ENCODE measurements at regions not wholly inside any gene's neighbourhood (a gene's known extent, or its start where the extent isn't known, plus 50 kb on each side); places are given as distances from the start of the nearest gene placed in this dataset.
"Not testable (repeated sequence)": the region's sequence is repeated elsewhere in the genome, so short reads cannot be mapped to it uniquely, and the experiment has no call there.

DNA sequence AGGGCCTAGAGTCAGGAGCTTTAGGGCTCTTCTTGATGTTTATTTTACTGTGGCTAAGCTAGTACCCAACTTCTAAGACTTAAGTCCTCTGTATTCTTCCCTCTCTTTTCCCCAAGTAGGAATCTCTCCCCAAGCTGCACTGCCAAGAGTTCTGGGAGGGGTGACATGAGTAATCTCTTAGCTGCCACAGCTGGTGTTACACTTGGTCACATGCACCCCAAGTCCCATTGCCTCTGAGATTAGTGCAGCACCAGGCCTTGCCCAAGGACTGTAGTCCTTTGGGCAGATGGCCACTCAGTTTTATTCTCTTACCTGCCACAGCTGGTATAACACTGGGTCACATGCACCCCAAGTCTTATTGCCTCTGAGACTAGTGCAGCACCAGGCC is 114.7 kb upstream of the RIOK2 start:
- Histone ChIP-seq H3K27me3 (ENCODE audit: insufficient read depth, low read length) (no peaks in the 10 kb centered on the region), H4K20me1 (ENCODE audit: insufficient read depth, low read length) (no peaks in the 10 kb centered on the region), H3K36me3 (ENCODE audit: insufficient read depth, low read length) (no peaks in the 10 kb centered on the region), H3K4me3 (ENCODE audit: insufficient read depth, low read depth, low read length) (no peak overlapping the region), H3K9ac (ENCODE audit: low read length) (no peak overlapping the region), H2AFZ (ENCODE audit: low read depth, low read length) (no peak overlapping the region), H3K9me3 (ENCODE audit: insufficient read depth, low read depth, low read length) (no peaks in the 10 kb centered on the region), H3K4me2 (ENCODE audit: low read length) (no peak overlapping the region), H3K79me2 (ENCODE audit: insufficient read depth, low read length) (no peaks in the 10 kb centered on the region), H3K4me1 (ENCODE audit: insufficient read depth, low read length) (no peaks in the 10 kb centered on the region), H3K27ac (ENCODE audit: low read depth, low read length) (no peak overlapping the region)
- TF ChIP-seq EZH2 (IDR thresholded peaks at IDR 0.05; ENCODE audit: insufficient read depth, low read length), result no peak
- TF ChIP-seq, protein P1, sequence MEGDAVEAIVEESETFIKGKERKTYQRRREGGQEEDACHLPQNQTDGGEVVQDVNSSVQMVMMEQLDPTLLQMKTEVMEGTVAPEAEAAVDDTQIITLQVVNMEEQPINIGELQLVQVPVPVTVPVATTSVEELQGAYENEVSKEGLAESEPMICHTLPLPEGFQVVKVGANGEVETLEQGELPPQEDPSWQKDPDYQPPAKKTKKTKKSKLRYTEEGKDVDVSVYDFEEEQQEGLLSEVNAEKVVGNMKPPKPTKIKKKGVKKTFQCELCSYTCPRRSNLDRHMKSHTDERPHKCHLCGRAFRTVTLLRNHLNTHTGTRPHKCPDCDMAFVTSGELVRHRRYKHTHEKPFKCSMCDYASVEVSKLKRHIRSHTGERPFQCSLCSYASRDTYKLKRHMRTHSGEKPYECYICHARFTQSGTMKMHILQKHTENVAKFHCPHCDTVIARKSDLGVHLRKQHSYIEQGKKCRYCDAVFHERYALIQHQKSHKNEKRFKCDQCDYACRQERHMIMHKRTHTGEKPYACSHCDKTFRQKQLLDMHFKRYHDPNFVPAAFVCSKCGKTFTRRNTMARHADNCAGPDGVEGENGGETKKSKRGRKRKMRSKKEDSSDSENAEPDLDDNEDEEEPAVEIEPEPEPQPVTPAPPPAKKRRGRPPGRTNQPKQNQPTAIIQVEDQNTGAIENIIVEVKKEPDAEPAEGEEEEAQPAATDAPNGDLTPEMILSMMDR (IDR thresholded peaks at IDR 0.05; ENCODE audit: insufficient read depth, low read depth, low read length), result no peak
- Mint-ChIP-seq H3K36me3 (ENCODE audit: low read depth, unreplicated experiment) (peaks cover 2% of the 10 kb centered on the region), H3K4me3 (ENCODE audit: unreplicated experiment) (no peak overlapping the region), H3K9me3 (ENCODE audit: unreplicated experiment) (peaks cover 7% of the 10 kb centered on the region), H3K4me1 (ENCODE audit: low read depth, unreplicated experiment) (no peaks in the 10 kb centered on the region), H3K27ac (ENCODE audit: unreplicated experiment) (no peak overlapping the region), H3K27me3 (ENCODE audit: low read depth, unreplicated experiment) (no peaks in the 10 kb centered on the region)
- FAIRE-seq (no peak), DNase-seq (ENCODE audit: low read depth) (no peak)

DNA sequence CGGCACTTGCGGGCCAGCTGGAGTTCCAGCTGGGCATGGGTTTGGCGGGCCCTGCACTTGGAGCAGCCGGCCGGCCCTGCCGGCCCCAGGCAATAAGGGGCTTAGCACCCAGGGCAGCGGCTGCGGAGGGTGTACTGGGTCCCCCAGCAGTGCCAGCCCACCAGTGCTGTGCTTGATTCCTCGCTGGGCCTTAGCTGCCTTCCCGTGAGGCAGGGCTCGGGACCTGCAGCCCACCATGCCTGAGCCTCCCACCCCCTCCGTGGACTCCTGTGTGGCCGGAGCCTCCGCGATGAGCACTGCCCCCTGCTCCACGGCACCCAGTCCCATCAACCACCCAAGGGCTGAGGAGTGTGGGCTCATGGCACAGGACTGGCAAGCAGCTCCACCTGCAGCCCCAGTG is 118.1 kb upstream of the RIOK2 start:
- H3K4me1 Mint-ChIP-seq (ENCODE audit: low read depth, unreplicated experiment); H3K4me3 Mint-ChIP-seq (ENCODE audit: unreplicated experiment); FAIRE-seq; DNase-seq (ENCODE audit: low read depth); H3K4me2 ChIP-seq (ENCODE audit: low read length); H2AFZ ChIP-seq (ENCODE audit: low read depth, low read length); H3K9ac ChIP-seq (ENCODE audit: low read length); H3K27me3 Mint-ChIP-seq (ENCODE audit: low read depth, unreplicated experiment); H4K20me1 ChIP-seq (ENCODE audit: insufficient read depth, low read length); H3K9me3 Mint-ChIP-seq (ENCODE audit: unreplicated experiment); H3K4me3 ChIP-seq (ENCODE audit: insufficient read depth, low read depth, low read length); H3K36me3 ChIP-seq (ENCODE audit: insufficient read depth, low read length); H3K4me1 ChIP-seq (ENCODE audit: insufficient read depth, low read length); H3K36me3 Mint-ChIP-seq (ENCODE audit: low read depth, unreplicated experiment); H3K9me3 ChIP-seq (ENCODE audit: insufficient read depth, low read depth, low read length); H3K27ac ChIP-seq (ENCODE audit: low read depth, low read length); H3K27me3 ChIP-seq (ENCODE audit: insufficient read depth, low read length); H3K27ac Mint-ChIP-seq (ENCODE audit: unreplicated experiment); H3K79me2 ChIP-seq (ENCODE audit: insufficient read depth, low read length): not testable (repeated sequence)

DNA sequence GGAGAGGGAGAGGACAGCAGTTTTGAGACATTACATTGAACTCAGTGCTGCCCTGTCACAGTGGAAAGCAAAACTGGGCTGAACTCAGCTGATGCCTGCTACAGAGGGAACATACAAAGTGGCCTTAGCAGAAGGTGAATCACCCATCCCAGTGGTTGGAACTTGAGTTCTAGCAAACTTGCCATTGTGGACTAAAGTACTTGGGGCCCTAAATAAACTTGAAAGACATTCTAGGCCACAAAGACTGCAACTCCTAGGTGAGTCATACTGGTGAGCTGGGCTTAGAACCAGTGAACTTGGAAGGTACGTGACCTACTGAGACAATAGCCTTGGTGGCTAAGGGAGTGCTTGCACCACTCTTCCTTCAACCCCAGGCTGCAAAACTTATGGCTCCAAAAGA is 155.7 kb upstream of the RIOK2 start:
- Histone ChIP-seq H3K27ac (ENCODE audit: low read depth, low read length) (no peak overlapping the region), H3K9me3 (ENCODE audit: insufficient read depth, low read depth, low read length) (no peaks in the 10 kb centered on the region), H3K9ac (ENCODE audit: low read length) (no peak overlapping the region), H2AFZ (ENCODE audit: low read depth, low read length) (no peak overlapping the region), H3K4me2 (ENCODE audit: low read length) (no peak overlapping the region), H3K4me3 (ENCODE audit: insufficient read depth, low read depth, low read length) (no peak overlapping the region), H3K79me2 (ENCODE audit: insufficient read depth, low read length) (no peaks in the 10 kb centered on the region), H3K4me1 (ENCODE audit: insufficient read depth, low read length) (no peaks in the 10 kb centered on the region), H3K36me3 (ENCODE audit: insufficient read depth, low read length) (no peaks in the 10 kb centered on the region), H4K20me1 (ENCODE audit: insufficient read depth, low read length) (no peaks in the 10 kb centered on the region), H3K27me3 (ENCODE audit: insufficient read depth, low read length) (no peaks in the 10 kb centered on the region)
- Mint-ChIP-seq H3K4me3 (ENCODE audit: unreplicated experiment) (no peak overlapping the region), H3K36me3 (ENCODE audit: low read depth, unreplicated experiment) (peaks cover 1% of the 10 kb centered on the region), H3K4me1 (ENCODE audit: low read depth, unreplicated experiment) (no peaks in the 10 kb centered on the region), H3K9me3 (ENCODE audit: unreplicated experiment) (peaks cover 11% of the 10 kb centered on the region), H3K27me3 (ENCODE audit: low read depth, unreplicated experiment) (no peaks in the 10 kb centered on the region), H3K27ac (ENCODE audit: unreplicated experiment) (no peak overlapping the region)
- no peak for TF ChIP-seq EZH2 (IDR thresholded peaks at IDR 0.05; ENCODE audit: insufficient read depth, low read length)
- TF ChIP-seq, protein P1 (IDR thresholded peaks at IDR 0.05; ENCODE audit: insufficient read depth, low read depth, low read length), result no peak
- DNase-seq (ENCODE audit: low read depth) (no peak), FAIRE-seq (no peak)
